Colonic mucosa (tissue), 4 donors: ENCODE measurements at regions not wholly inside any gene's neighbourhood (a gene's known extent, or its start where the extent isn't known, plus 50 kb on each side); places are given as distances from the start of the nearest gene placed in this dataset.
A peak's percentile ranks its signal among the peaks of the same experiment; 100 is the strongest.

Experiments
- DNase-seq: peaks from one replicate; pipeline ENCODE4 v3.0.0-alpha.2; 2020
- H3K27ac ChIP-seq: fragments of 200-600 bp; one replicate; pipeline ENCODE4 v1.8.0; 2021
- H3K27me3 ChIP-seq: fragments of 200-600 bp; one replicate; pipeline ENCODE4 v1.8.0; 2021
- H3K36me3 ChIP-seq: fragments of 200-600 bp; one replicate; pipeline ENCODE4 v1.8.0; 2021
- H3K4me1 ChIP-seq: fragments of 200-600 bp; one replicate; pipeline ENCODE4 v1.8.0; 2021; ENCODE audit warnings: mild to moderate bottlenecking
- H3K4me3 ChIP-seq: fragments of 200-600 bp; one replicate; pipeline ENCODE4 v1.8.0; 2021
- H3K9ac ChIP-seq, 2 donors: one replicate each; pipeline ENCODE4 v1.7.0; 2013; ENCODE audit warnings: control low read depth in 2 of 2, low read depth in 2 of 2, low read length in 2 of 2
- H3K9me3 ChIP-seq: fragments of 200-600 bp; one replicate; pipeline ENCODE4 v1.8.0; 2021
- CTCF ChIP-seq: fragments of 200-600 bp; IDR thresholded peaks from one replicate; pipeline ENCODE4 v1.8.0; 2022; ENCODE audit warnings: antibody characterized with exemption, mild to moderate bottlenecking
- intact Hi-C: fragments of 100-400 bp; cut with DNase I; formaldehyde crosslinking; loops from one replicate; pipeline ENCODE4 v1.14.1; 2022
- donor health status: healthy.
- donor health status: DM: no; HTN: no; CAD: no.
- donor health status: DM: no; HTN: no; CAD: no.

- DNase-seq, result no peak
- Histone ChIP-seq H3K9me3 (no peaks in the 10 kb centered on the region), H3K4me1 (no peaks in the 10 kb centered on the region), H3K9ac (no peak overlapping the region), H3K4me3 (no peak overlapping the region), H3K27ac (no peak overlapping the region), H3K27me3 (no peaks in the 10 kb centered on the region), H3K36me3 (no peaks in the 10 kb centered on the region)
- TF ChIP-seq CTCF, result no peak
- intact Hi-C loops, result no loop called here
Measured at GRCh38 chr1:173400387-173400995, 76.6 kb upstream of the PRDX6 start.

GRCh38 chr1:173403996-173404395 lies 73.1 kb upstream of the PRDX6 start:
- H3K4me1 ChIP-seq, result no peaks in the 10 kb centered on the region
- no peak for TF ChIP-seq CTCF
- no peaks in the 10 kb centered on the region for H3K36me3 ChIP-seq
- H3K27me3 ChIP-seq, result no peaks in the 10 kb centered on the region
- no peak for DNase-seq
- intact Hi-C loops, result no loop called here
- H3K4me3 ChIP-seq, result no peak overlapping the region
- no peaks in the 10 kb centered on the region for H3K9me3 ChIP-seq
- no peak overlapping the region for H3K9ac ChIP-seq
- H3K27ac ChIP-seq, result no peak overlapping the region

- intact Hi-C loops, result no loop called here
Measured at GRCh38 chr1:173405281-173405680, 71.9 kb upstream of the PRDX6 start.

GRCh38 chr1:173405834-173406233 lies 71.3 kb upstream of the PRDX6 start:
- intact Hi-C loops, result no loop called here
- Histone ChIP-seq H3K9ac (no peak overlapping the region), H3K36me3 (no peaks in the 10 kb centered on the region), H3K27me3 (no peaks in the 10 kb centered on the region), H3K4me1 (no peaks in the 10 kb centered on the region), H3K9me3 (no peaks in the 10 kb centered on the region), H3K4me3 (no peak overlapping the region), H3K27ac (no peak overlapping the region)
- DNase-seq, result no peak
- TF ChIP-seq CTCF, result no peak

More at GRCh38 chr1:173405281-173405680, 71.9 kb upstream of the PRDX6 start:
- H3K36me3 ChIP-seq, result no peaks in the 10 kb centered on the region
- H3K4me1 ChIP-seq, result no peaks in the 10 kb centered on the region
- H3K27me3 ChIP-seq, result no peaks in the 10 kb centered on the region
- no peak overlapping the region for H3K27ac ChIP-seq
- H3K9me3 ChIP-seq, result no peaks in the 10 kb centered on the region
- no peak for DNase-seq
- no peak for TF ChIP-seq CTCF
- no peak overlapping the region for H3K9ac ChIP-seq
- no peak overlapping the region for H3K4me3 ChIP-seq

- TF ChIP-seq CTCF, result no peak
- no peaks in the 10 kb centered on the region for H3K27me3 ChIP-seq
- no peak for DNase-seq
- no peaks in the 10 kb centered on the region for H3K4me1 ChIP-seq
- no peak overlapping the region for H3K27ac ChIP-seq
- H3K9me3 ChIP-seq, result no peaks in the 10 kb centered on the region
- intact Hi-C loops, result no loop called here
- H3K9ac ChIP-seq, result peak overlapping the region; percentile 40 to 76
- H3K4me3 ChIP-seq, result peak overlapping the region; percentile 12
- no peaks in the 10 kb centered on the region for H3K36me3 ChIP-seq
Measured at GRCh38 chr1:173406783-173407230, 70.3 kb upstream of the PRDX6 start.
